Heart right ventricle (tissue), 16 donors: ENCODE measurements at regions not wholly inside any gene's neighbourhood (a gene's known extent, or its start where the extent isn't known, plus 50 kb on each side); places are given as distances from the start of the nearest gene placed in this dataset.

ENCODE experiments used
- ATAC-seq, 8 donors: fragments of 200-7000 bp; cut with Tn5 transposase; one replicate each; pipeline ENCODE4 v1.9.1; 2020; ENCODE audit warnings: mild to moderate bottlenecking in 8 of 8, moderate library complexity in 8 of 8, moderate number of reproducible peaks in 1 of 8
- DNase-seq, 2 donors: peaks; one replicate each; pipeline ENCODE4 v3.0.0-alpha.2; 2020
- H3K27ac ChIP-seq, 10 donors: fragments of 200-600 bp; sonication (generic) in 2 of 10; one replicate each; pipeline versions ENCODE4 v1.5.0 to v1.8.0; 2020 to 2022; ENCODE audit warnings: mild to moderate bottlenecking in 3 of 10
- H3K27me3 ChIP-seq, 7 donors: fragments of 200-600 bp; one replicate each; pipeline ENCODE4 v1.8.0; 2021 to 2022; ENCODE audit warnings: mild to moderate bottlenecking in 2 of 7
- H3K36me3 ChIP-seq, 9 donors: fragments of 200-600 bp; sonication (generic) in 1 of 9; one replicate each; pipeline versions ENCODE4 v1.5.0 to v1.8.0; 2020 to 2022; ENCODE audit warnings: mild to moderate bottlenecking in 2 of 9
- H3K4me1 ChIP-seq, 9 donors: fragments of 200-600 bp; sonication (generic) in 1 of 9; one replicate each; pipeline versions ENCODE4 v1.5.0 to v1.8.0; 2020 to 2022; ENCODE audit warnings: mild to moderate bottlenecking in 4 of 9
- H3K4me3 ChIP-seq, 10 donors: fragments of 200-600 bp; sonication (generic) in 2 of 10; one replicate each; pipeline versions ENCODE4 v1.5.0 to v1.8.0; 2020 to 2022; ENCODE audit warnings: mild to moderate bottlenecking in 7 of 10, moderate library complexity in 2 of 10
- H3K9me3 ChIP-seq, 11 donors: fragments of 200-600 bp in 10 of 11; sonication (generic) in 2 of 11; one replicate each; pipeline versions ENCODE4 v1.5.0 to v1.8.0; 2013 to 2022; ENCODE audit warnings: mild to moderate bottlenecking in 2 of 11, control low read depth in 1 of 11, moderate library complexity in 1 of 11
- CTCF ChIP-seq, 9 donors: fragments of 200-600 bp; sonication (generic) in 2 of 9; IDR thresholded peaks; one replicate each; pipeline versions ENCODE4 v1.5.0 to v1.8.0; 2021 to 2022; ENCODE audit warnings: antibody characterized with exemption in 9 of 9, mild to moderate bottlenecking in 5 of 9, moderate library complexity in 1 of 9
- WGBS, 2 donors: extraction: QIAGEN DNeasy Blood & Tissue Kit; methylation state at CpG; one replicate each; pipeline ENCODE4 v1.1.7; 2013; ENCODE audit warnings: inconsistent platforms in 1 of 2; 5-methylcytosine and 5-hydroxymethylcytosine counted together
- intact Hi-C, 10 donors: fragments of 100-400 bp; cut with DNase I; formaldehyde crosslinking; loops; one replicate each; pipeline versions ENCODE4 v1.11.1 to v1.14.2; 2022
- donor health status: Arrhythmogenic right ventricular cardiomyopathy.
- donor health status: ischemic (EF 13 %, LVEDD 7.1; RV severe dilation, severe dysfunction).
- donor health status: healthy with polysubstance abuse.
- donor health status: DM: no; HTN: yes; CAD: no.
- donor health status: DM: no; HTN: no; CAD: no.
- donor health status: ischemic (EF 25% LVEDD 6.9; RV normal size, moderate dysfunction).
- donor health status: ischemic (EF 25% LVEDD 5.7; RV mildly dilated, moderate dysfunction).
- donor health status: healthy.
- donor health status: DM: yes; HTN: yes; CAD: no.
- donor health status: Ischemic cardiomyopathy.
- donor health status: ischemic (EF 35%, LVEDD 5.7; RV mildly dilated, moderate dysfunction).
- donor health status: nonischemic (EF 11% LVEDD 7.7; RV severe dilation, severe dysfunction).
- donor health status: DM: yes; HTN: yes; CAD: no.
- donor health status: PGD.
- donor health status: ischemic (EF 29% LVEDD 5.4; RV normal size, mild dysfunction).
- donor health status: nonischemic (EF 23%, LVEDD 6.1; RV moderate dilation, normal function).

DNA sequence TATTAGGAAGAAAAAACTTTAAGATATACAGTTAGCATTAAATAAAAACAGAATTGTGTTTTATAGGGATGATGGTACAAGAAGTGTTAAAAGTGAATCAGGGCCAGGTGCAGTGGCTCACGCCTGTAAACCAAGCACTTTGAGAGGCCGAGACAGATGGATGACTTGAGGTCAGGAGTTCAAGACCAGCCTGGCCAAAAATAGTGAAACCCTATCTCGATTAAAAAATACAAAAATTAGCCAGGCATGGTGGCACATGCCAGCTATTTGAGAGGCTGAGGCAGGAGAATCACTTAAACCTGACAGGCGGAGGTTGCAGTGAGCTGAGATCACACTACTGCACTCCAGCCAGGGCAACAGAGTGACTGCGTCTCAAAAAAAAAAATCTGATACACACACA is 282.9 kb upstream of the ATP10B start:
- Histone ChIP-seq H3K36me3 (no peaks in the 10 kb centered on the region), H3K9me3 (peaks cover 0 to 2% (median 0%) of the 10 kb centered on the region in 11 donors), H3K27me3 (no peaks in the 10 kb centered on the region), H3K4me3 (no peak overlapping the region), H3K4me1 (no peaks in the 10 kb centered on the region), H3K27ac (no peak overlapping the region)
- intact Hi-C loops: loop anchor here in 1 of 10 donors (5.0 kb wide), 1 partner anchor 47 kb away; no protein-coding TSS in a partner anchor
- 71 to 72% methylated on average over 5 of the region's 5 CpGs for WGBS, 2 donors
- ATAC-seq (no peak), DNase-seq (no peak)
- TF ChIP-seq CTCF (IDR thresholded peaks at IDR 0.05): no peak

DNA sequence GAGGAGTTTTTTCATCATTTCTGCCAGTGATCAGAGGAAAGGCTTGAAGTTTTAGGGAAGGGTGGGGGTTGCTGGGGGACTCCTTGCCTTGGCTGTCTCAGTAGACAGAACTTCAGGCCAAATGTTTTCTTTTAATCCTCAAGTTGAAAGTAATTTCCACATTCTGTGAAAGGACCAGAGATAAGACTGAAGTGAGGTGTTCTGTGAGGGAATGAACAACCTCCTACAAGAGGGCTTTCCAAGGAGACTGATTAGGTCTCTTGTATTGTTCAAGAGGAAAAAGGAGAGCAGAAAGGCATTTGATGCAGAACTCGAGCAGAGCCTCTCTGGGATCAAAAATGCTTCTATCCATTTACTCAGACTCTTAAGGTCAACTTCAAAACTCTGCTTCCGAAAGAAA is 282.1 kb upstream of the ATP10B start:
- no peak for TF ChIP-seq CTCF (IDR thresholded peaks at IDR 0.05)

GRCh38 chr5:161115941-161116340 is 263.9 kb upstream of the ATP10B start:
- H3K4me1 ChIP-seq: no peaks in the 10 kb centered on the region
- H3K27ac ChIP-seq: no peak overlapping the region
- H3K4me3 ChIP-seq: no peak overlapping the region
- H3K9me3 ChIP-seq: no peaks in the 10 kb centered on the region
- intact Hi-C loops: no loop called here
- no peak for TF ChIP-seq CTCF (IDR thresholded peaks at IDR 0.05)
- ATAC-seq: no peak
- no peak for DNase-seq
- H3K36me3 ChIP-seq: no peaks in the 10 kb centered on the region
- no peaks in the 10 kb centered on the region for H3K27me3 ChIP-seq
- WGBS, 2 donors: 75 to 83% methylated on average over 2 of the region's 2 CpGs

More for the DNA sequence above, 282.1 kb upstream of the ATP10B start:
- no peaks in the 10 kb centered on the region for H3K4me1 ChIP-seq
- no peak overlapping the region for H3K4me3 ChIP-seq
- DNase-seq (no peak), ATAC-seq (no peak)
- intact Hi-C loops: loop anchor here in 1 of 10 donors (5.0 kb wide), 1 partner anchor 48 kb away; no protein-coding TSS in a partner anchor
- H3K27ac ChIP-seq: no peak overlapping the region
- WGBS, 2 donors: 23 to 24% methylated on average over 2 of the region's 2 CpGs
- no peaks in the 10 kb centered on the region for H3K27me3 ChIP-seq
- no peaks in the 10 kb centered on the region for H3K36me3 ChIP-seq
- peaks cover 0 to 4% (median 0%) of the 10 kb centered on the region in 11 donors for H3K9me3 ChIP-seq

- no peak for DNase-seq
- WGBS, 2 donors: 79 to 89% methylated on average over 1 of the region's 1 CpG
- no peak for ATAC-seq
- no peak for TF ChIP-seq CTCF (IDR thresholded peaks at IDR 0.05)
- Histone ChIP-seq H3K4me1 (no peaks in the 10 kb centered on the region), H3K36me3 (no peaks in the 10 kb centered on the region), H3K27ac (no peak overlapping the region), H3K9me3 (no peaks in the 10 kb centered on the region), H3K27me3 (no peaks in the 10 kb centered on the region), H3K4me3 (no peak overlapping the region)
- intact Hi-C loops: no loop called here
Observed at GRCh38 chr5:161112371-161112770, 260.4 kb upstream of the ATP10B start.
